Activated CD4-positive, alpha-beta memory T cell treated with anti-CD3 and anti-CD28 coated beads for 36 hours (primary cell): ENCODE measurements at regions not wholly inside any gene's neighbourhood (a gene's known extent, or its start where the extent isn't known, plus 50 kb on each side); places are given as distances from the start of the nearest gene placed in this dataset.

Source experiments
- CTCF ChIA-PET: fragments of 350-600 bp; sonication (Branson Sonifier 250); formaldehyde crosslinking; loops from one replicate; lab custom pipeline; 2021; ENCODE audit warnings: antibody characterized with exemption, inconsistent platforms; lab: Charles Lee
- POLR2A ChIA-PET: fragments of 350-600 bp; sonication (Branson Sonifier 250); formaldehyde crosslinking; loops from one replicate; lab custom pipeline; 2021; ENCODE audit warnings: antibody characterized with exemption; lab: Charles Lee
- DNase-seq: peaks from one replicate; pipeline ENCODE4 v3.0.0-alpha.2; 2020
- H3K27ac Mint-ChIP-seq: one replicate; pipeline ENCODE4 v1.8.0; 2021; ENCODE audit warnings: mixed read lengths
- H3K27me3 Mint-ChIP-seq: one replicate; pipeline ENCODE4 v1.8.0; 2021; ENCODE audit warnings: mixed read lengths
- H3K36me3 Mint-ChIP-seq: one replicate; pipeline ENCODE4 v1.8.0; 2021; ENCODE audit warnings: mixed read lengths
- H3K4me1 Mint-ChIP-seq: one replicate; pipeline ENCODE4 v1.8.0; 2021; ENCODE audit warnings: low read depth, mixed read lengths
- H3K4me3 Mint-ChIP-seq: one replicate; pipeline ENCODE4 v1.8.0; 2021; ENCODE audit warnings: mild to moderate bottlenecking, mixed read lengths
- H3K9me3 Mint-ChIP-seq: one replicate; pipeline ENCODE4 v1.8.0; 2021; ENCODE audit warnings: mixed read lengths
- intact Hi-C: fragments of 100-400 bp; cut with micrococcal nuclease; formaldehyde crosslinking; loops from one replicate; pipeline ENCODE4 v1.15.1; 2023

DNA sequence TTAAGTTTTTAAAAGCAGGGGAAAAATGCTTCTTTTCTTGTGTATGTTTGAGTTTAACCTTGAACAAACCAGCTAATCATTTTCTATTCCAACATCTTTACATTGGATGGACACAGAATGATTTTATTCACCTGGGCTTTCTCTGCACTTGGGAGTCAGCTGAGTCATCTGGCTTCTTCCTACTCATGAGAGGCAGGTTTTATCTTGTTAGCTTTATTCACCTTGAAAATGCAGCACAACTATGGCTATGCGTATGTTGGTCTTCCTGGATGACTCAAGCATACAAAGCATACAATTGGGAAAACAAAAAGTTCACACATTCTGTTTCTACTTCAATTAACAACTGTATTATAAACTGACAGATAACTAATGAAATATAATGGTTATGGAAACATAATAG lies 737.7 kb downstream of the FRK start:
- Mint-ChIP-seq H3K27me3 (no peaks in the 10 kb centered on the region), H3K36me3 (no peaks in the 10 kb centered on the region), H3K9me3 (no peaks in the 10 kb centered on the region), H3K27ac (no peak overlapping the region), H3K4me1 (no peaks in the 10 kb centered on the region), H3K4me3 (no peak overlapping the region)
- POLR2A ChIA-PET: no interaction called here
- CTCF ChIA-PET: no interaction called here
- intact Hi-C loops: no loop called here
- DNase-seq: no peak

DNA sequence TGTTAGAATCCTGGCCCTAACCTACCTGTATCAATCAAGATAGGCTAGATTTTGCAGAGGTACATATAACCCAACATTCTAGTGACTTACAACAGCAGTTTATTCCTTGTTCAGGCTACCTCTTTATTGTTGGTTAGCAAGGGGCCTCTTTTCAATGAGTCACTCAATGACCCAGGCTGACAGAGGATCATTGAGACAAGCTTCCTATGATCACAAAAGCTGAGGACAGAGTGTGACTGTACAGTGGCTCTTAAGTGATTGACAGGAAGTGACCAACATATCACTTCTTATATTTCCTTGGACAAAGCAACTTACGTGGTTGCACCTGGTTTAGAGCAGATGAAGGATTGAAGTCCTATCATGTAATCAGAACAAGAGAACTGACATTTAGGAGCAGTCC lies 740.9 kb downstream of the FRK start:
- POLR2A ChIA-PET: no interaction called here
- no peaks in the 10 kb centered on the region for H3K27me3 Mint-ChIP-seq
- H3K4me1 Mint-ChIP-seq: no peaks in the 10 kb centered on the region
- intact Hi-C loops: no loop called here
- H3K9me3 Mint-ChIP-seq: no peaks in the 10 kb centered on the region
- no peak for DNase-seq
- no peaks in the 10 kb centered on the region for H3K36me3 Mint-ChIP-seq
- CTCF ChIA-PET: no interaction called here
- H3K4me3 Mint-ChIP-seq: no peak overlapping the region
- no peak overlapping the region for H3K27ac Mint-ChIP-seq

DNA sequence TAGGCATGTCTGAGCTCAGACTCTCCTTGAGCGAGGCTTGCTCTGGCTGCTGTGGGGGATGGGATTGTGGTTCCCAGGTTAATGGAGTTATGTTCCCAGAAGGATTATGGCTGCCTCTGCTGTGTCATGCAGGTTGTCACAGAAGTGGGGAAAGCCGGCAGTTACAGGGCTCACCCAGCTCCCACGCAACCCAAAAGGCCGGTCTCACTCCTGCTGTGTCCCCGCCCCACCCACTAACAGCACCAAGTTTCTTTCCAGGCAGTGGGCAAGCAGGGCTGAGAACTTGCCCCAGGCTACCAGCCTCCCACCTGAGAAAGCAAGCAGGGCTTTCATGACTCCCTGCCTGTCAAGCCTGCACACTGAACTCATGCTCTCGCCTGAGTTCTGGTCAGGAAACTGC lies 750.5 kb downstream of the FRK start:
- Mint-ChIP-seq H3K36me3 (no peaks in the 10 kb centered on the region), H3K27ac (no peak overlapping the region), H3K4me1 (no peaks in the 10 kb centered on the region), H3K27me3 (no peaks in the 10 kb centered on the region), H3K4me3 (no peak overlapping the region), H3K9me3 (peaks cover 20% of the 10 kb centered on the region)
- intact Hi-C loops: no loop called here
- DNase-seq: no peak
- ChIA-PET POLR2A (no interaction called here), CTCF (no interaction called here)

DNA sequence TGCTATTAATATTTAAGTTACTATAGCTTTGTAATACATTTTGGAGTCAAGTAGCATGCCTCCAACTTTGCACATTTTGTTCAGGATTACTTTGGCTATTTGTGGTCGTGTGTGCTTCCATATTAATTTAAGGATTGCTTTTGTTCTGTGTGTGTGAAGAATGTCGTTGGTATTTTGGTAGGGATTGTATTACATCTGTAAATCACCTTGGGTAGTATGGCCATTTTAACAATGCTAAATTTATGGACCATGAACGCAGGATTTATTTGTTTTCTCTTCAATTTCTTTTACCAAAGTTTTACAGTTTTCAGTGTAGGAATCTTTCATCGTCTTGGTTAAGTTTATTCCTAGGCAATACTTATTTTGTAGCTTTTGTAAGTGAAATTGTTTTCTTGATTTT lies 758.0 kb downstream of the FRK start:
- Mint-ChIP-seq H3K4me3 (no peak overlapping the region), H3K36me3 (no peaks in the 10 kb centered on the region), H3K4me1 (no peaks in the 10 kb centered on the region), H3K27ac (no peak overlapping the region), H3K9me3 (peaks cover 19% of the 10 kb centered on the region), H3K27me3 (no peaks in the 10 kb centered on the region)
- intact Hi-C loops: no loop called here
- ChIA-PET POLR2A (no interaction called here), CTCF (no interaction called here)
- DNase-seq: no peak

DNA sequence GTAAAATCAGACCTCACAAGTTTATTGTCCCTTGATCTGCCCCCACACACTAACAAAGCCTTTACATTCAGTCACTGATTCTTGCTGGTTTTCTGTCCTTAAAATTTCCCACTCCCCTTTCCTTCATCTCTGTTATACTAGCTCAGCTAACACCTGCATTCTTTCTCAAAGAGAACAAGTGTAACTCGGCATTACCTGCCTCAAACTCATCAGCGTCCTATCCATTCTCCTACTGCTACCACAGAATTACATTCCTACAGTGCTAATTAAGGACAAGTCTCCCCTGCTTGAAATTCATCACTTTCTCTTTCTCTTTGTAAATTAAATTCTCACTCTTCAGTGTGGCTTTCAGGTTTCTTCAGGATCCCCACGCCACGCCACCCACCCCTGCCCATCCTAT lies 773.2 kb downstream of the FRK start:
- Mint-ChIP-seq H3K27ac (no peak overlapping the region), H3K9me3 (no peaks in the 10 kb centered on the region), H3K4me3 (no peak overlapping the region), H3K36me3 (no peaks in the 10 kb centered on the region), H3K4me1 (no peaks in the 10 kb centered on the region), H3K27me3 (no peaks in the 10 kb centered on the region)
- intact Hi-C loops: no loop called here
- no peak for DNase-seq
- ChIA-PET POLR2A (no interaction called here), CTCF (no interaction called here)

DNA sequence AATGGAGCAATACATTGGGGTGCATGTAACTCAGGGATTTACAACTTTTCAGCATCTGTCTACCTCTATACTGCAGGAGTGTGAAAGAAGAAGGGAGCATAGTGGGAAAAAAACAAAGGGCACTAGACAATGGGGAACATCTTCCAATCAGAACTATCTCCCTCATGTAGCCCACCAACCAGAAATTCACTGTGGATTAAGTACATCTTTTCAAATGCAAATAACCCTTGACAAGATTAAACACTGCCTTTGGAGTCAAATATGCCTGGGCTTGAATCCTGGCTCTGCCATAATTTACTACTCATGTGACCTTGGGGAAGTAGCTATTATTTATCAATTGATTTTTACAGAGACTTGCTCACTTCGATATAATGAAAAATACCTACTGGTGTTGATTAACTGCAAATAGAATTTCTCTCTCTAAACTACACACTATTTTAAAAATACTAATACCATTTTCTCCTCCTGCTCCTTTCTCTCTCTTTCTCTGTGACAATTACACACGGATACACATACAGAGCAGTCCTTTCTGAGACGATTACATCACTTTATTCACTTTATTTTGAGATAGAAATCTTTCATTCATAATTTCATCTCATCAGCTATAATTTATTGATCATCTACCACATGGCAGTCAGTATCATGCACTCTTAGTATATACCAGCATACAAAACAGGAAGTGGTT lies 783.7 kb downstream of the FRK start:
- H3K4me3 Mint-ChIP-seq: no peak overlapping the region
- H3K4me1 Mint-ChIP-seq: no peaks in the 10 kb centered on the region
- H3K36me3 Mint-ChIP-seq: no peaks in the 10 kb centered on the region
- POLR2A ChIA-PET: no interaction called here
- DNase-seq: no peak
- no peak overlapping the region for H3K27ac Mint-ChIP-seq
- H3K9me3 Mint-ChIP-seq: peaks cover 8% of the 10 kb centered on the region
- intact Hi-C loops: no loop called here
- H3K27me3 Mint-ChIP-seq: no peaks in the 10 kb centered on the region
- CTCF ChIA-PET: no interaction called here

DNA sequence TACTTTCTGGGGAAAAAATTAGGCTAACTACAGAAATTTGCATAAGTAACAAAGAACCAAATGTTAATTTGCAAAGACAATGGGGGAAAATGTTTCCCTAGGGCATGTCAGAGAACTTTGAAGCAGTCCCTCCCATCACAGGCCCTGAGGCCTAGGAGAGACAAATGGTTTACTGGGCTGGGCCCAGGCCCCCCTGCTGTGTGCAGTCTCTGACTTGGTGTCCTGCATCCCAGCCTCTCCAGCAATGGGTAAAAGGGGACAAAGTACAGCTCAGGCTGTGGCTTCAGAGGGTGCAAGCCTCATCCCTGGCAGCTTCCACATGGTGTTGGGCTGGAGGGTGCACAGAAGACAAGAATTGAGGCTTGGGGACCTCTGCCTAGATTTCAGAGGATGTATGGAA lies 788.4 kb downstream of the FRK start:
- POLR2A ChIA-PET: no interaction called here
- H3K4me1 Mint-ChIP-seq: no peaks in the 10 kb centered on the region
- DNase-seq: no peak
- no peaks in the 10 kb centered on the region for H3K36me3 Mint-ChIP-seq
- peaks cover 5% of the 10 kb centered on the region for H3K9me3 Mint-ChIP-seq
- H3K27ac Mint-ChIP-seq: no peak overlapping the region
- CTCF ChIA-PET: no interaction called here
- H3K27me3 Mint-ChIP-seq: no peaks in the 10 kb centered on the region
- H3K4me3 Mint-ChIP-seq: no peak overlapping the region
- intact Hi-C loops: no loop called here

DNA sequence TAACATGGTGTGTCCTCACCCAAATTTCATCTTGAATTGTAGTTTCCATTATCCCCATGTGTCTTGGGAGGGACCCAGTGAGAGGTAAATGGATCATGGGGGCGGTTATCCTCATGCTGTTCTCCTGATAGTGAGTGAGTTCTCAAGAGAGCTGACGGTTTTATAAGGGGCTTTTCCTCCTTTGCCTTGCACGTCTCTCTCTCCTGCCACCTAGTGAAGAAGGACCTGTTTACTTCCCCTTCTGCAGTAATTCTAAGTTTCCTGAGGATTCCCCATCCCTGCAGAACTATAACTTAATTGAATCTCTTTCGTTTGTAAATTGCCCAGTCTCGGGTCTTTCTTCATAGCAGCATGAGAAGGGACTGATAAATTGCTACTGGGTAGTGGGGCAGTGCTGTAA lies 789.3 kb downstream of the FRK start:
- intact Hi-C loops: no loop called here
- no peaks in the 10 kb centered on the region for H3K36me3 Mint-ChIP-seq
- POLR2A ChIA-PET: no interaction called here
- H3K4me1 Mint-ChIP-seq: no peaks in the 10 kb centered on the region
- H3K27ac Mint-ChIP-seq: no peak overlapping the region
- CTCF ChIA-PET: no interaction called here
- DNase-seq: no peak
- no peaks in the 10 kb centered on the region for H3K27me3 Mint-ChIP-seq
- H3K4me3 Mint-ChIP-seq: no peak overlapping the region
- H3K9me3 Mint-ChIP-seq: peaks cover 5% of the 10 kb centered on the region

DNA sequence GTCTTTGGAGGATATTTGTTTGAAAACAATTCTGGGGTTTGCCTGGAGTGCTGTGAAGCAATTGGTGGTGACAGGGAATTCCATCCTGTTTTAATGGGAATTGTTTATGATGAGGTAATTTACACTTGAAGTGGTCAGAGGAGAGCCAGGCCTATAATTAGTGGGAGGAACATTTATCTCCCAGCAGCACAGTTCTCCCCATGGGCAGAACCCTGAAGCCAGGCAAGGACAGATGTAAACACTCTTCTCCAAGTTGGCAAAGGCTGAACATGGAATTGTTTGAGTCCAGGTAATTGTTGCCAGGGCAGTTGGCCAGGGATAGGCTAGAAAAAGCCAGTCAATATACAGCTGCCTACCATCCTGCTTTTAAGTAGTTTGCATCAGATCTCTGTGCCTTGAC lies 789.7 kb downstream of the FRK start:
- H3K4me3 Mint-ChIP-seq: no peak overlapping the region
- H3K36me3 Mint-ChIP-seq: no peaks in the 10 kb centered on the region
- peaks cover 5% of the 10 kb centered on the region for H3K9me3 Mint-ChIP-seq
- H3K27me3 Mint-ChIP-seq: no peaks in the 10 kb centered on the region
- CTCF ChIA-PET: no interaction called here
- H3K27ac Mint-ChIP-seq: no peak overlapping the region
- POLR2A ChIA-PET: no interaction called here
- intact Hi-C loops: no loop called here
- H3K4me1 Mint-ChIP-seq: no peaks in the 10 kb centered on the region
- no peak for DNase-seq

DNA sequence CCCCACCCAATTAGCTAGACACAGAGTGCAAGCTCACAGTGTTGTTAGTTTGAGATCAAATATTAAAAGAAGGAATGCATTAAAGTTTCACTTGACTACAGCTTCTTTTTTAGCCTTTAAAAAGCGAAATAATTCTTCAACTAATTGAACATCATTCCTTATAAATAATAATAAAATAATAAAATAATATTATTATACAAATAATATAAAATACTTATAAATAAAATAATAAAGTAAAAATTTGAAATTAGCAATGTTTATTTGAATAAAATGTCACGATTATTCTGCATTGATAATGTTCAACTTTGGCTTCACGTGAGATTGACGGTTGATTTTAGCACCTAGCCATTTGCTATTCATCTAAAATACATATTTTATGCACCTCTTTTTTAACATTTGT lies 819.3 kb downstream of the FRK start:
- H3K27ac Mint-ChIP-seq: no peak overlapping the region
- intact Hi-C loops: no loop called here
- ChIA-PET CTCF (no interaction called here), POLR2A (no interaction called here)
- H3K4me3 Mint-ChIP-seq: no peak overlapping the region
- H3K4me1 Mint-ChIP-seq: no peaks in the 10 kb centered on the region
- peaks cover 14% of the 10 kb centered on the region for H3K9me3 Mint-ChIP-seq
- no peak for DNase-seq
- H3K27me3 Mint-ChIP-seq: no peaks in the 10 kb centered on the region
- H3K36me3 Mint-ChIP-seq: no peaks in the 10 kb centered on the region

DNA sequence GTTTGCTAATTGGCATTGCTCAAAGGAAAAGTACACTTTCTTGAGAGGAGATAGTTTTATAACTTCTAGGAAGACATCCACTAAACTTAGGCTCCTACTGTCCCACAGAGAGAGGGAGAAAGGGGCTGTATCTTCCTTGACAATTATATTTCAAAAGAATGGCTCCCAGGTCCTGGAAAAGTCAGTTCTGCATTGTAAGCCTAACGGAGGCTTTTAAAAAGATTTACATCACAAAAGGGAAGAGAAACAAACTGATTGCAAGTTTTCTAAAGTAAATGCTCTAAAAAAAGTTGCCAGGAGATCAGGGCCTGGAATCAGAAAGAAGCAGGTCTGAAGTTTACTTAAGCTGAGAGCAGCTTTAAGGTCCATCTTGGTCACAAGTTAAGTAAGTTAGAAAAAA lies 839.5 kb downstream of the FRK start:
- Mint-ChIP-seq H3K27me3 (no peaks in the 10 kb centered on the region), H3K4me3 (no peak overlapping the region), H3K9me3 (peaks cover 8% of the 10 kb centered on the region), H3K27ac (no peak overlapping the region), H3K4me1 (no peaks in the 10 kb centered on the region), H3K36me3 (no peaks in the 10 kb centered on the region)
- intact Hi-C loops: no loop called here
- DNase-seq: no peak
- ChIA-PET CTCF (no interaction called here), POLR2A (no interaction called here)

DNA sequence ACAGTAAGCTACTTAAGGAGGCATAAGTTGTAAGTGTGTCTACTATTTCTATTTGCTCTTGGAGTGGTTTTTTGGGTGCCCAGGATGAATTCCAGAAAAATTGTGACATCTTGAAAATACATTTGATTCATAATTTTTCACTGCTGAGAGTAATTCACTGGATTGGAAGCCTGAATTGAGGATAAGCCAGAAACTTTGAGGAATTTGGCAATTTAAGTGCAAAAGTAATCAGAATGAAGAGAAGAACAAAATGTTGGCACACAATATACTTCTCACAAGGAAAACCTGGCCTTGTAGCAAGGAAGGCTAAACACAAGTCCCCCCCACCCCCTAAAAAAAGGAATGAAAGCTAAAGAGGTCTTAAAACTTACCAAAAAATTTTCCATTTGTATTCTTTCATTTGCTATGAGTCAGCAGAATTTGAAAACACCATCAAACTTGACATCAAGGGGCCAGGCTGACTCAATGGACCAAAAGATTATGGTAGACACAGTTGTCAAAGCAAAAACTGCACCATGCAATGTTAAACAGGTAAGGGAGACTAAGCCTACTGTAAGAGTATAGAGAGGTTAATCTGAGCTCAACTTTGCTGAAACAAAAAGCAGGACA lies 840.0 kb downstream of the FRK start:
- H3K27me3 Mint-ChIP-seq: no peaks in the 10 kb centered on the region
- POLR2A ChIA-PET: no interaction called here
- no peaks in the 10 kb centered on the region for H3K4me1 Mint-ChIP-seq
- H3K27ac Mint-ChIP-seq: no peak overlapping the region
- H3K9me3 Mint-ChIP-seq: peaks cover 10% of the 10 kb centered on the region
- DNase-seq: no peak
- H3K36me3 Mint-ChIP-seq: no peaks in the 10 kb centered on the region
- intact Hi-C loops: no loop called here
- CTCF ChIA-PET: no interaction called here
- H3K4me3 Mint-ChIP-seq: no peak overlapping the region

DNA sequence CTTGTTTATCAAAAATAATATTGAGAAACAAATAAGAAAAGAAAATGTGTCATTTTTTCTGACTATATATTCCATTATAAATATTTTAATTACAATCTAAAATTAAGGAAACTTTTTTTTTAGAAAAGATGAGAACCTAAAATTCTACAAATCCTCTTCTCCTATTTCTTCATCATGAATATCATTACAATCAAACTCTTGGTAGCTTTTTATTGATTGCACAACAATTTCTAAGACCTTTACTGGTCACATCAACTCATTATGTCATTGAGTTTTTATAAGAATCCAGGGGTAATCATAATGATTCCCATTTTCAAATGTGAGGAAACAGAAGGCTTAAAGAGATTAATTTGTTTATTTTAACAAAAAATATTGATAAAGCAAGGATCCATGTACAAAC lies 841.0 kb downstream of the FRK start:
- Mint-ChIP-seq H3K27me3 (no peaks in the 10 kb centered on the region), H3K9me3 (peaks cover 11% of the 10 kb centered on the region)

More for the DNA sequence above, 841.0 kb downstream of the FRK start:
- ChIA-PET POLR2A (no interaction called here), CTCF (no interaction called here)
- H3K36me3 Mint-ChIP-seq: no peaks in the 10 kb centered on the region
- no peak overlapping the region for H3K27ac Mint-ChIP-seq
- H3K4me3 Mint-ChIP-seq: no peak overlapping the region
- intact Hi-C loops: no loop called here
- no peaks in the 10 kb centered on the region for H3K4me1 Mint-ChIP-seq
- DNase-seq: no peak
